Psoas muscle (tissue), 7 donors: ENCODE measurements at regions not wholly inside any gene's neighbourhood (a gene's known extent, or its start where the extent isn't known, plus 50 kb on each side); places are given as distances from the start of the nearest gene placed in this dataset.

ENCODE experiments used
- ATAC-seq, 4 donors: fragments of 200-7000 bp; cut with Tn5 transposase; one replicate each; pipeline ENCODE4 v1.9.1; 2020; ENCODE audit warnings: moderate library complexity in 3 of 4, mild to moderate bottlenecking in 2 of 4
- DNase-seq, 2 donors: peaks; one replicate each; pipeline ENCODE4 v3.0.0-alpha.2; 2020
- H3K27ac ChIP-seq: fragments of 200-600 bp; one replicate; pipeline ENCODE4 v1.8.0; 2022
- H3K27me3 ChIP-seq, 3 donors: fragments of 200-600 bp in 1 of 3; one replicate each; pipeline versions ENCODE4 v1.6.1 to v1.8.0; 2013 to 2022; ENCODE audit warnings: low read length in 2 of 3, mild to moderate bottlenecking in 2 of 3, moderate library complexity in 1 of 3; ENCODE audit not compliant: insufficient read depth in 3 of 3
- H3K36me3 ChIP-seq, 2 donors: fragments of 200-600 bp in 1 of 2; one replicate each; pipeline versions ENCODE4 v1.6.1 to v1.8.0; 2013 to 2022; ENCODE audit warnings: low read depth in 1 of 2, mild to moderate bottlenecking in 1 of 2, moderate library complexity in 1 of 2; ENCODE audit not compliant: insufficient read depth in 1 of 2
- H3K4me1 ChIP-seq: fragments of 200-600 bp; one replicate; pipeline ENCODE4 v1.8.0; 2022
- H3K4me3 ChIP-seq: fragments of 200-600 bp; one replicate; pipeline ENCODE4 v1.8.0; 2022; ENCODE audit warnings: mild to moderate bottlenecking
- H3K9me3 ChIP-seq: fragments of 200-600 bp; one replicate; pipeline ENCODE4 v1.8.0; 2022
- CTCF ChIP-seq: fragments of 200-600 bp; IDR thresholded peaks from one replicate; pipeline ENCODE4 v1.8.0; 2022; ENCODE audit warnings: antibody characterized with exemption
- WGBS, 3 donors: extraction: QIAGEN DNeasy Blood & Tissue Kit; methylation state at CpG; one replicate each; pipeline versions ENCODE4 v1.1.6 to v1.1.7; 2013; 5-methylcytosine and 5-hydroxymethylcytosine counted together
- intact Hi-C, 2 donors: fragments of 100-400 bp; cut with DNase I; formaldehyde crosslinking; loops; one replicate each; pipeline versions ENCODE4 v1.11.0 to v1.14.2; 2022
- donor health status: healthy with polysubstance abuse.
- donor health status: DM: no; HTN: no; CAD: no; lungs with moderate emphysema.
- donor health status: Bipolar disorder and iron deficiency.
- donor health status: healthy.
- donor health status: DM: yes; HTN: yes; CAD: no.
- donor health status: DM: no; HTN: no; CAD: no.
- donor health status: DM: yes; HTN: yes; CAD: no.

GRCh38 chr5:42022383-42022972, 97.4 kb downstream of the FBXO4 start:
- Histone ChIP-seq H3K27ac (no peak overlapping the region), H3K4me1 (no peaks in the 10 kb centered on the region), H3K4me3 (no peak overlapping the region), H3K36me3 (no peaks in the 10 kb centered on the region), H3K9me3 (peaks cover 7% of the 10 kb centered on the region), H3K27me3 (no peaks in the 10 kb centered on the region)
- DNase-seq (no peak), ATAC-seq (no peak)
- WGBS, 3 donors: 59 to 63% (median 59%) methylated on average over 2 of the region's 2 CpGs
- TF ChIP-seq CTCF: no peak
- intact Hi-C loops: no loop called here

- no peak overlapping the region for H3K4me3 ChIP-seq
- DNase-seq (no peak), ATAC-seq (no peak)
- WGBS, 3 donors: 75 to 86% (median 79%) methylated on average over 2 of the region's 2 CpGs
- H3K36me3 ChIP-seq: no peaks in the 10 kb centered on the region
- peaks cover 7% of the 10 kb centered on the region for H3K9me3 ChIP-seq
- no peak overlapping the region for H3K27ac ChIP-seq
- H3K4me1 ChIP-seq: no peaks in the 10 kb centered on the region
- TF ChIP-seq CTCF: no peak
- intact Hi-C loops: no loop called here
- no peaks in the 10 kb centered on the region for H3K27me3 ChIP-seq
Observed at GRCh38 chr5:42026446-42026845, 101.4 kb downstream of the FBXO4 start.

GRCh38 chr5:42032137-42032536, 107.1 kb downstream of the FBXO4 start:
- intact Hi-C loops: no loop called here
- Histone ChIP-seq H3K4me1 (no peaks in the 10 kb centered on the region), H3K36me3 (no peaks in the 10 kb centered on the region), H3K9me3 (no peaks in the 10 kb centered on the region), H3K4me3 (no peak overlapping the region), H3K27me3 (no peaks in the 10 kb centered on the region), H3K27ac (no peak overlapping the region)
- DNase-seq: no peak
- no peak for TF ChIP-seq CTCF
- 47 to 67% (median 54%) methylated on average over 1 of the region's 1 CpG for WGBS, 3 donors
- no peak for ATAC-seq

- DNase-seq (no peak), ATAC-seq (no peak)
- Histone ChIP-seq H3K27me3 (no peaks in the 10 kb centered on the region), H3K4me3 (no peak overlapping the region), H3K27ac (no peak overlapping the region), H3K36me3 (no peaks in the 10 kb centered on the region), H3K9me3 (no peaks in the 10 kb centered on the region), H3K4me1 (no peaks in the 10 kb centered on the region)
- TF ChIP-seq CTCF: no peak
- WGBS, 3 donors: 9 to 16% (median 15%) methylated on average over 1 of the region's 1 CpG
- intact Hi-C loops: no loop called here
Observed at GRCh38 chr5:42035526-42035925, 110.4 kb downstream of the FBXO4 start.

- DNase-seq: no peak
Observed at GRCh38 chr5:42036379-42036778, 111.3 kb downstream of the FBXO4 start.

More at GRCh38 chr5:42036379-42036778, 111.3 kb downstream of the FBXO4 start:
- Histone ChIP-seq H3K27me3 (no peaks in the 10 kb centered on the region), H3K27ac (no peak overlapping the region), H3K4me3 (no peak overlapping the region), H3K36me3 (no peaks in the 10 kb centered on the region), H3K4me1 (no peaks in the 10 kb centered on the region), H3K9me3 (no peaks in the 10 kb centered on the region)
- ATAC-seq: no peak
- no peak for TF ChIP-seq CTCF
- intact Hi-C loops: no loop called here
- 75 to 81% (median 79%) methylated on average over 5 of the region's 5 CpGs for WGBS, 3 donors
